ENCODE measurements at regions not wholly inside any gene's neighbourhood (a gene's known extent, or its start where the extent isn't known, plus 50 kb on each side); places are given as distances from the start of the nearest gene placed in this dataset.

DNA sequence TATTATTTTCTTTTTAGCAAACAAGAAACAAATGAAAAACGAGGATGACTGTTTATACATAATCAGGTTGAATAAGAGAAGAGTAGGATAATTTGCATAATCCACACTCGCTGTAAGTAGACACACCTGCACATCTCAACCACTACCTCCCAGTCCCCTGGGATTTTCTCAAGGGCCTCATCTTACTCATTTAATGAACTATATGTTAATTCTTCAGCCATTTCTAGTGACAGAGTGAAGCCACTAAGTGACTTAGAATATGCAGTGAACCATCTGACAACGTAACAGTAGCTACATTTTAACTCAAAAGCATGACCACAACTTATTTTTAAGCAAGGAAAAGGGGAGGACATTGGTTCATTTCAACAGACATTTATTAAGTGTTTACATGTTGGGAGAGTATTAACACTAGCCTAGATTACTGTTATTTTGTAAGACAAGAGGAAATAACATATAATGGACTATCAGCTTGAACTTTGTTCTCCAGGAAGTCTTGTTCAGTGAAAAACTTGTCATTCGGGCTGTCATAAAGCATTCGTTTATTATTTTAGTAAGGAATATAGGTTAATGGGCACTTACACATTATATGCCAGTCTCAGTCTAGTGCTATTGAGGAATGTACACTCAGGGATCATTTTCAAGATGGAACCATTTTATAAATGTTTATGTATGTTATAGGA, 173.0 kb upstream of the ROBO2 start:
- no peaks in the 10 kb centered on the region for H3K36me3 ChIP-seq (replicated peaks in 1 of 2)

DNA sequence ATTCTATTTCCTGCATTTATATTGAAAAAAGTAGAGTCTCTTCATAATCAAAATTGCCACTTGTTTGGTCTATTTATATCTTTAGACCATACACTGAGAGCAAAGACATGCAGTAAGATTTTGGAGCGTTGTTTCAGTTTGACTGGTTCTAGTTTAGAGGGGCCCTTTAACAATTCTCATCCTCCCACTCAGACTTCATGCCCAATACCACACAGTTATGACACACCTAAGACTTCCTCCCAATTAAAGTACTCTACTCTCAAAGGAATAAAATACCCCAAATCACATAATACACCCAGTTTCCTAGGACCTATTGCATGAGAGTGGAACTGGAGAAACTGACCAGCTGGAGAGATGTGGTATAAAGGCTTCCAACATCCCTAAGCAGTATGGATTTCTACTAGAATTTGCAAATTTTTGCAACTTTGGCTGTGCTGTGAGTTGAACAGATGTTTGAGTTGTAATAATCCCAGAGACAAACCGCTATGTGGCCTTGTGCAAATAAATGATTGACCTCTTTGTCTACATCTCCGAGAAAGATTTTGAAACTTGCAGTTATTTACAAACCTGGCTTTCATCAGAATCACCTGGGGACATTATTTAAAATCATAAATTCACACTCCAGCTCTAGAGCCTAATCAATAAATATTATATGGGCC, 170.0 kb upstream of the ROBO2 start:
- TF ChIP-seq POLR2A (IDR thresholded peaks at IDR 0.05): no peak
- TF ChIP-seq, protein P1, sequence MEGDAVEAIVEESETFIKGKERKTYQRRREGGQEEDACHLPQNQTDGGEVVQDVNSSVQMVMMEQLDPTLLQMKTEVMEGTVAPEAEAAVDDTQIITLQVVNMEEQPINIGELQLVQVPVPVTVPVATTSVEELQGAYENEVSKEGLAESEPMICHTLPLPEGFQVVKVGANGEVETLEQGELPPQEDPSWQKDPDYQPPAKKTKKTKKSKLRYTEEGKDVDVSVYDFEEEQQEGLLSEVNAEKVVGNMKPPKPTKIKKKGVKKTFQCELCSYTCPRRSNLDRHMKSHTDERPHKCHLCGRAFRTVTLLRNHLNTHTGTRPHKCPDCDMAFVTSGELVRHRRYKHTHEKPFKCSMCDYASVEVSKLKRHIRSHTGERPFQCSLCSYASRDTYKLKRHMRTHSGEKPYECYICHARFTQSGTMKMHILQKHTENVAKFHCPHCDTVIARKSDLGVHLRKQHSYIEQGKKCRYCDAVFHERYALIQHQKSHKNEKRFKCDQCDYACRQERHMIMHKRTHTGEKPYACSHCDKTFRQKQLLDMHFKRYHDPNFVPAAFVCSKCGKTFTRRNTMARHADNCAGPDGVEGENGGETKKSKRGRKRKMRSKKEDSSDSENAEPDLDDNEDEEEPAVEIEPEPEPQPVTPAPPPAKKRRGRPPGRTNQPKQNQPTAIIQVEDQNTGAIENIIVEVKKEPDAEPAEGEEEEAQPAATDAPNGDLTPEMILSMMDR (IDR thresholded peaks at IDR 0.05): no peak
- intact Hi-C loops (cut with DNase I): no loop called here
- WGBS, 4 donors: 73 to 77% (median 76%) methylated on average over 3 of the region's 3 CpGs

More for the DNA sequence above, 173.0 kb upstream of the ROBO2 start:
- Histone ChIP-seq H3K27me3 (no peaks in the 10 kb centered on the region), H3K27ac (no peak overlapping the region), H3K4me1 (replicated peaks in 1 of 2) (no peaks in the 10 kb centered on the region), H3K4me3 (no peak overlapping the region), H3K9me3 (replicated peaks in 1 of 3) (peaks cover 0 to 4% (median 0%) of the 10 kb centered on the region in 3 donors)
- no peak for DNase-seq
- intact Hi-C loops (cut with DNase I): no loop called here
- WGBS, 4 donors: 56 to 68% (median 63%) methylated on average over 5 of the region's 5 CpGs
- TF ChIP-seq, protein P1 (IDR thresholded peaks at IDR 0.05): no peak
- no peak for TF ChIP-seq POLR2A (IDR thresholded peaks at IDR 0.05)

DNA sequence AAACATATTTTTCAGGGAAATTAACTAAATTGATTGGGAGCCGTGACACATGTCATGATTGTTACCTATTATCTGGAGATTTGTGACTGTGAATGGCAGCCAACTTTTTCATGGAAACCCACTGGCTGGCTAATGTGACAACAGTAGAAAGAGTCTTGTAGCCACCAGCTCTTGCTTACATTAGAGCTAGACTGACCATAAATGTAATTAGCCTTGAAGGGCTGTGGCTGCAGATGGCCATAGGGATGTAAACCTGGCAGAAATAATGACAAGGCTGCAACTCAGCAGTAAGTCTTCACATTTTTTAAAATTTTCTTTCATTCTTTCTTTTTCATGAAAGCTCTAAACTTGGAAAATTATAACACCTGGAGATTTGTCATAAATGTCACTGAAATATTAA, 168.2 kb upstream of the ROBO2 start:
- Histone ChIP-seq H3K9me3 (replicated peaks in 1 of 3) (no peaks in the 10 kb centered on the region), H3K4me3 (no peak overlapping the region), H3K36me3 (replicated peaks in 1 of 2) (no peaks in the 10 kb centered on the region), H3K27me3 (no peaks in the 10 kb centered on the region), H3K27ac (no peak overlapping the region), H3K4me1 (replicated peaks in 1 of 2) (no peaks in the 10 kb centered on the region)
- TF ChIP-seq, protein P1 (IDR thresholded peaks at IDR 0.05): no peak
- TF ChIP-seq POLR2A (IDR thresholded peaks at IDR 0.05): no peak
- intact Hi-C loops (cut with DNase I): no loop called here
- DNase-seq: no peak
- WGBS, 4 donors: 82 to 96% (median 90%) methylated on average over 1 of the region's 1 CpG

More for the DNA sequence above, 170.0 kb upstream of the ROBO2 start:
- Histone ChIP-seq H3K27ac (no peak overlapping the region), H3K4me3 (no peak overlapping the region), H3K36me3 (replicated peaks in 1 of 2) (no peaks in the 10 kb centered on the region), H3K9me3 (replicated peaks in 1 of 3) (peaks cover 0 to 1% (median 0%) of the 10 kb centered on the region in 3 donors), H3K4me1 (replicated peaks in 1 of 2) (no peaks in the 10 kb centered on the region), H3K27me3 (no peaks in the 10 kb centered on the region)
- no peak for DNase-seq

DNA sequence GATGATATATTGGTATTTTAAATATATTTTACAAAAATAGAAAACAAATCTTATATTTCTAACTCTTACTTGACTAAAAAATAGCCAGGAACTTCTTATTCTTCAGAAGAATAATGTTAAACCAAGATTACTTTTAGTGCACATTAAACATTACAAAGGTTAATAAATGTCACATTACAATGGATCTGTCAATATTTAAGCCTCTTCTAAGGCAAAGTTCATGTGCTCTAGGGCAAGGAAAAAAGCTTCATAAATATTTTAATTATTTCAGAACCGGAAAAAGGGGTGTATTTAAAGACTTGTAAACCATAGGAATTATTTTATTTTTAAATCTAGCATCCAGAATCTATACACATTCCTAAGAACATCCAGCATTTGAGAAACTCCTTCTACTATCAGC, 166.9 kb upstream of the ROBO2 start:
- intact Hi-C loops (cut with DNase I): no loop called here
- no peak for TF ChIP-seq POLR2A (IDR thresholded peaks at IDR 0.05)
- TF ChIP-seq, protein P1 (IDR thresholded peaks at IDR 0.05): no peak
- H3K27ac ChIP-seq: no peak overlapping the region
- no peak for DNase-seq
- no peak overlapping the region for H3K4me3 ChIP-seq
- H3K36me3 ChIP-seq (replicated peaks in 1 of 2): no peaks in the 10 kb centered on the region
- H3K4me1 ChIP-seq (replicated peaks in 1 of 2): no peaks in the 10 kb centered on the region
- WGBS, 4 donors: 51 to 77% (median 61%) methylated on average over 1 of the region's 1 CpG
- H3K9me3 ChIP-seq (replicated peaks in 1 of 3): no peaks in the 10 kb centered on the region
- no peaks in the 10 kb centered on the region for H3K27me3 ChIP-seq
